Stimulated activated naive B cell treated with anti-CD40 and anti-IgM and Interleukin-4, amounts not matched to agents 10 μg/mL and 1 μg/mL and 100 μg/mL, for 72 hours (primary cell): ENCODE measurements at regions not wholly inside any gene's neighbourhood (a gene's known extent, or its start where the extent isn't known, plus 50 kb on each side); places are given as distances from the start of the nearest gene placed in this dataset.

Experiments used
- ATAC-seq, 2 donors: fragments of 150-1000 bp; cut with Tn5 transposase; replicated peaks; 2 replicates each; pipeline ENCODE4 v1.10.0; 2021; ENCODE audit warnings: moderate library complexity in 1 of 2
- DNase-seq: peaks from one replicate; pipeline ENCODE4 v3.0.0; 2021
- H3K27ac Mint-ChIP-seq: one replicate; pipeline ENCODE4 v1.8.0; 2022; ENCODE audit warnings: mild to moderate bottlenecking, mixed read lengths
- H3K27me3 Mint-ChIP-seq, 2 donors: one replicate each; pipeline ENCODE4 v1.8.0; 2022; ENCODE audit warnings: mixed read lengths in 2 of 2
- H3K36me3 Mint-ChIP-seq, 2 donors: one replicate each; pipeline ENCODE4 v1.8.0; 2022; ENCODE audit warnings: mixed read lengths in 2 of 2, mild to moderate bottlenecking in 1 of 2
- H3K4me1 Mint-ChIP-seq, 2 donors: one replicate each; pipeline ENCODE4 v1.8.0; 2022; ENCODE audit warnings: mixed read lengths in 2 of 2, mild to moderate bottlenecking in 1 of 2
- H3K4me3 Mint-ChIP-seq, 2 donors: one replicate each; pipeline ENCODE4 v1.8.0; 2022; ENCODE audit warnings: mild to moderate bottlenecking in 2 of 2, mixed read lengths in 2 of 2, moderate library complexity in 1 of 2
- H3K9me3 Mint-ChIP-seq, 2 donors: one replicate each; pipeline ENCODE4 v1.8.0; 2022; ENCODE audit warnings: mixed read lengths in 2 of 2, mild to moderate bottlenecking in 1 of 2

DNA sequence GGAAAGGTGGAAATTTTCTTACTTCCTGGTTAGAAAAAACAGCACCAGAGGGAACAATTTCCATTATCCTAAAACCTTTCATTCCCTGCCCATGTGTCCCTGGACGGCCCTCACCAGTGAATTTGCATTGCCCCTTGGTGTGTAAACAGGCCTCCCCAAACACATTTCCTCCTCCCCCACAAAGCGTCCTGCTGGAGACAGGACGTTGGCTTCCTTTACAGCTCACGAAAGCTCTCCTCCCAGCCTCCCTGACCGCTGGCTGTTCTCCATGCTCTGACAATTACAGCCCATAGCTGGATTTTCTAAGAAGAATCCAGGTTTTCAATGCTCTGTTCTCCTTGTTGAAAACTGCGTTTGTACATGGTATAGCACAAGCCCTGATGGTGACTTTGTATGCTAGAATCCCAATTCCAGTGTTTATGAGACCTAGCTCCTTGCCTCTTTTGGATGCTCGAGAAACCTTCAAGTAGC lies 724.2 kb upstream of the CELF2 start:
- H3K9me3 Mint-ChIP-seq: peaks cover 2 to 4% of the 10 kb centered on the region in 2 donors
- DNase-seq: no peak
- no peaks in the 10 kb centered on the region for H3K36me3 Mint-ChIP-seq
- H3K4me3 Mint-ChIP-seq: no peak overlapping the region
- ATAC-seq: no peak
- no peak overlapping the region for H3K27ac Mint-ChIP-seq
- no peaks in the 10 kb centered on the region for H3K27me3 Mint-ChIP-seq
- no peaks in the 10 kb centered on the region for H3K4me1 Mint-ChIP-seq

DNA sequence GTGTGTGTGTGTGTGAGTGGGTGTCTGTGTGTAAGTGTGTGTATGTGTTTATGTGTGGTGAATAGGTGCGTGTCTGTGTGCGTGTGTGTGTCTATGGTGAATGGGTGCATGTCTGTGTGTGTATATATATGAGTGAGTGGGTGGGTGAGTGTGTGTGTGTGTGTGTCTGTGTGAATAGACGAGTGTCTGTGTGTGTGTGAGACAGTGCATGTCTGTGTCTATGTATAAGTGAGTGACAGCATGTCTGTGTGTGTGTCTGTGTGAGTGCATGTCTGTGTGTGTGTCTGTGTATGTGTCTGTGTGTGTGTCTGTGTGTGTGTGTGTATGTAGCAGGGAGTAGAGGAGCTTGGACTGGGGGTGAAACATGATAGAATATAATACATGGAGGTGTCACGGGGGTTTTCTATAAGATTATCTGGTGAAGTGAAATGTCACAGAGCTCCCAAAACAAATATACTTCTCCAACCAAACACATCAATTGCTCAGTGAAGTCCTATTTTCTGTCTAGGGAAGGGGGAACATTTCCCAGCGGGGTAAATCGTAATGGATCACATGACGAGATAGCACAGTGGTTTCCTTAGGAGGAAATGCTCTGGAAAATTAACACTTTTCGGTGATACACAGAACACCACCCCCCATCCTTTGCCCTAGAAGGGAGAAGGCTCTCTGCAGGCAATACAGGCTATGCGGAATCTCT lies 723.3 kb upstream of the CELF2 start:
- no peak for DNase-seq
- no peak overlapping the region for H3K27ac Mint-ChIP-seq
- no peaks in the 10 kb centered on the region for H3K27me3 Mint-ChIP-seq
- no peak for ATAC-seq
- no peaks in the 10 kb centered on the region for H3K4me1 Mint-ChIP-seq
- H3K9me3 Mint-ChIP-seq: peaks cover 2 to 4% of the 10 kb centered on the region in 2 donors
- no peak overlapping the region for H3K4me3 Mint-ChIP-seq
- no peaks in the 10 kb centered on the region for H3K36me3 Mint-ChIP-seq

DNA sequence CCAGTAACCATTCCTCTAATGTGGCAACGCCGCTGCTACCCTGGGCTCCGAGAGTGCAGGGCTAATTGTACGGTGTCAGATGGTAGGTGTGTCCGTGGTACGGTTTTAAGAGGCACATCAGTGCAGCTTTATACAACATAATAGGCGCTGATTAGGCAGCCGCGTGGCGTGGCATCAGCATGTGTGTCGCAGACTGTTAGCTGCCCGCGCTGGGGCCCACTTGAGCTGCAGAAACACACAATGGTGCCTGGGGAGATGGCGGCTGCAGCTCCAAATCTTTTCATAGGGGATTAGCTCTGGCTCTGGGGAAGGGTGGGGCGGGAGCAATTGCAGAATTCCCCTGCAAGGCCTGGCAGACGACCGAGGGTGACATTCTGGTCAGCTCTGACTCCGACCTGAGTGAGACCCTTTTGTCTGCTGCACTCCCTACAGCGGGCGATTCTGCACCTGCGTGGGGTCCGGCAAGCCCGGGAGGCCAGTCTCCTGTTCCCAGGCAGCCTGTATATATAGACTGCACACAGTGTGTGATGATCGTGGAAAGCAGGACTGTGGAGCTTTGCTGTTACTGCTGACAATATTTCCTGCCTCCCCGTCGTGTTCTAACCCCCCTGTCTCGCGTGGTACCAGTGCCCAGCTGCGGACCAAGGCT lies 722.7 kb upstream of the CELF2 start:
- H3K27ac Mint-ChIP-seq: no peak overlapping the region
- H3K9me3 Mint-ChIP-seq: peaks cover 2 to 4% of the 10 kb centered on the region in 2 donors
- H3K4me3 Mint-ChIP-seq: no peak overlapping the region
- DNase-seq (no peak), ATAC-seq (no peak)
- no peaks in the 10 kb centered on the region for H3K27me3 Mint-ChIP-seq
- H3K36me3 Mint-ChIP-seq: no peaks in the 10 kb centered on the region
- H3K4me1 Mint-ChIP-seq: no peaks in the 10 kb centered on the region

DNA sequence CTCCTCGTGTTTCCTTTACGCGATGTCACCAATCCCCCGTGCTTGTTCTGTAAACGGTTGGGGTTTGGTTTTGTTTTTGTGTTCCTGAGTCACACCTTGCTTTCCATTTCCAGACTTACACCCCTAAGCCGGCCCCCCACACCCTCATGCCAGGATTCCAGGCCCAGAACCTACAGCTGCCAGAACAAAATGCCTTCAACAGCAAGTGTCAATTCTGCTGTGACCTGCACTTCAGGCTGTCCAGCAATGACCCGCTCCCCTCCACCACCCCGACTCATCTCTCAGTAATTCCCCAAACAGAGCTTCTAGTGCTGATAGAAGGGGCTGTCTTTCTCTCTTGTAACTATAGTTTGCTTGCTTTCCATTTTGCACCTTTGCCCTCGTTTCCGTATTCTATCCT lies 722.1 kb upstream of the CELF2 start:
- no peak for DNase-seq
- no peak for ATAC-seq
- H3K27me3 Mint-ChIP-seq: no peaks in the 10 kb centered on the region
- peaks cover 2 to 4% of the 10 kb centered on the region in 2 donors for H3K9me3 Mint-ChIP-seq
- H3K27ac Mint-ChIP-seq: no peak overlapping the region
- no peaks in the 10 kb centered on the region for H3K36me3 Mint-ChIP-seq
- H3K4me1 Mint-ChIP-seq: no peaks in the 10 kb centered on the region
- H3K4me3 Mint-ChIP-seq: no peak overlapping the region

DNA sequence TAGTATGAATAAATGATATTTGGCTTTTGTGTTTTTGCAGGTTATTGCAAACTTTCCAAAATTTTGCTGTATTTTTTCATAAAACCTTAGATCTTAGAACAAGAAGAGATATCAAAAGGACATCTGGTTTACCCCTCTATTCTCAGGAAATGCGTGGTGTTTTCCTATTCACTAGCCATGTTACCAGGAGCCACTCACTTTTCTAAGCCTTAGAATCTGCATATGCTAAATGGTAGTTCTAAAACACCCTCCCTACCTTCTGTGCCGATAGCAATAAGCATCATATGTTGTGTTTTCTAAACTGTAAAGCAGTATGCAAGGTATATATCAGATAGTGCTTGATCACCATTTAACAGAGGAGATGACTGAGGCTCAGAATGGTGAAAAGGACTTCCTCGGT lies 715.0 kb upstream of the CELF2 start:
- Mint-ChIP-seq H3K4me3 (no peak overlapping the region), H3K4me1 (no peaks in the 10 kb centered on the region), H3K36me3 (no peaks in the 10 kb centered on the region), H3K27me3 (no peaks in the 10 kb centered on the region), H3K27ac (no peak overlapping the region), H3K9me3 (no peaks in the 10 kb centered on the region)
- ATAC-seq: no peak
- DNase-seq: no peak

DNA sequence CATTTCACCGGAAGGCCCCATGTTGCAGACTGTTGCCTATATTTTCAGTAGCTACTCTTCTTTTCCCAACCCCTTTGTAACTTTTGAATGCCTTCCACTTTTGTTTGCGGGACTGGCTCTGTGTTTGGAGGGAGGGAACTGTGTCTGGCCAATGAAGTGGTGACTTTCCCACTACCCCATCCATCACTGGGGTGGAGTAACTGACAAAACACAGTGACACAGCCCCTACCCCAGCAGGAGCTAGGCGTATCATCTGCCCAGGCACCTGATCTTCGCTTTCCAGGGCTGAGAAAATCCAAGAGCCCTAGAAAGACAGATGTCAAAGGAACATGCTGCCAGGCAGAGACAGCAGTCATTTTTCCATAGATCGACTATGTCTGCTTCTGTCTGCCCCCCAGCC lies 710.6 kb upstream of the CELF2 start:
- H3K27me3 Mint-ChIP-seq: no peaks in the 10 kb centered on the region
- ATAC-seq (no peak), DNase-seq (no peak)
- H3K27ac Mint-ChIP-seq: no peak overlapping the region
- H3K4me1 Mint-ChIP-seq: no peaks in the 10 kb centered on the region
- H3K9me3 Mint-ChIP-seq: peaks cover 0 to 1% of the 10 kb centered on the region in 2 donors
- no peak overlapping the region for H3K4me3 Mint-ChIP-seq
- H3K36me3 Mint-ChIP-seq: no peaks in the 10 kb centered on the region

DNA sequence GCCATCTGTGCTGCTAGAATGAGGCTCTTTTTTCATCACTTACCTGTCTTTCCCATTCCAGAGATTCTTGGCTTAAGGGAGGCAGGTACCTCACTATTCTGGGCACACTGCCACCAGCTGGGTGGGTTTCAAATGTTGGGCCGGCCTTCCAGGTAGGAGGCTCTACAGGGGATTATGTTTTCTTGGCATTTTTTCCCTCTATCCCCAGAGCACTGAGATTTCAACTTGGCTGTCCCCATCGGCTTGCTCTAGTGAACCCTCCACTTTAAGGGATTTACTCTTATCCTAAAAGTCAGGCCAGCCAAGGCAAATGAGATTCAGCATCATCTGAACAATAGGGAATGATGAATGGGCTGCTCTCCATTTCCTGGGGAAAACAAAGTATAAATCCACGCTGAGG lies 710.1 kb upstream of the CELF2 start:
- ATAC-seq (no peak), DNase-seq (no peak)
- Mint-ChIP-seq H3K4me3 (no peak overlapping the region), H3K27me3 (no peaks in the 10 kb centered on the region), H3K27ac (no peak overlapping the region), H3K36me3 (no peaks in the 10 kb centered on the region), H3K4me1 (no peaks in the 10 kb centered on the region), H3K9me3 (peaks cover 0 to 1% of the 10 kb centered on the region in 2 donors)

DNA sequence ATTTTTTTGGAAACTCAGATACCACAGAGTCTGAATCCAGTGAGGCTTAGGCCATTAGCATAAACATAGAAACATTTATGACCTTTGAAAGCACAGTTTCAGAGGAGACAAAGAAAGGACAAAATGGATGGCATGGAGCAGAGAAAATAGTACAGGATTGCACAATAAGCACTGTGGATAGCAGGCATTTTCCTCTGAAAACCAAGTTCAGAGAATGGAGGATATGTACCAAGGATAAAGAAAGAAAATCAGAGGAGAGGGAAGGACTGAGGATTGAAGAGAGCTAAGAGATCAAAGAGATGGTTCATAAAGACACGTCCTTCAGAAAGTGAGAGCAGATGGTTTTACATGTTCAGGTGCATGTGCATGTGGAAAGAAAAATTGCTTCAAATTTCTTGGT lies 707.2 kb upstream of the CELF2 start:
- Mint-ChIP-seq H3K27me3 (no peaks in the 10 kb centered on the region), H3K27ac (no peak overlapping the region), H3K4me1 (no peaks in the 10 kb centered on the region), H3K36me3 (no peaks in the 10 kb centered on the region), H3K4me3 (no peak overlapping the region), H3K9me3 (peaks cover 0 to 1% of the 10 kb centered on the region in 2 donors)
- DNase-seq (no peak), ATAC-seq (no peak)

DNA sequence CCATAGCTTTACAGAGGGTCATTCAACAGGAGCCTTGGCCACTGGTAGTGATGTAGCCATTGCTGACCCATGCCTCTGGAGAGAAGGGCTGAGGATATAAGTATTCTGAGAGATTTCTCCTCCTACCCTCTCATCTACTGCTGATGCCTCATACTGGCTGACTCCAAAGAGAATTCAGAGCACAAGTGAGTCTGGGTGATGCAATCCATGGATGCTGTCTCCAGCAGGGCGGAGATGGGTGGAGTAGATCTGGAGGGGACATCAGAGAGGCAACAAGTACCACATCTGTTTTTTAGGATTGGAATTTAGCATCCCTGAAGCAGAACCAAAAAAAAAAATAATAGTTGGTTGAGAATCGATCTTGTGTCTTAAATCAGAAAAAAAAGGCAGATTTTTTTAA lies 705.7 kb upstream of the CELF2 start:
- DNase-seq: no peak
- peaks cover 0 to 1% of the 10 kb centered on the region in 2 donors for H3K9me3 Mint-ChIP-seq
- H3K4me3 Mint-ChIP-seq: no peak overlapping the region
- no peak for ATAC-seq
- H3K27me3 Mint-ChIP-seq: no peaks in the 10 kb centered on the region
- no peaks in the 10 kb centered on the region for H3K36me3 Mint-ChIP-seq
- H3K4me1 Mint-ChIP-seq: no peaks in the 10 kb centered on the region
- H3K27ac Mint-ChIP-seq: no peak overlapping the region

DNA sequence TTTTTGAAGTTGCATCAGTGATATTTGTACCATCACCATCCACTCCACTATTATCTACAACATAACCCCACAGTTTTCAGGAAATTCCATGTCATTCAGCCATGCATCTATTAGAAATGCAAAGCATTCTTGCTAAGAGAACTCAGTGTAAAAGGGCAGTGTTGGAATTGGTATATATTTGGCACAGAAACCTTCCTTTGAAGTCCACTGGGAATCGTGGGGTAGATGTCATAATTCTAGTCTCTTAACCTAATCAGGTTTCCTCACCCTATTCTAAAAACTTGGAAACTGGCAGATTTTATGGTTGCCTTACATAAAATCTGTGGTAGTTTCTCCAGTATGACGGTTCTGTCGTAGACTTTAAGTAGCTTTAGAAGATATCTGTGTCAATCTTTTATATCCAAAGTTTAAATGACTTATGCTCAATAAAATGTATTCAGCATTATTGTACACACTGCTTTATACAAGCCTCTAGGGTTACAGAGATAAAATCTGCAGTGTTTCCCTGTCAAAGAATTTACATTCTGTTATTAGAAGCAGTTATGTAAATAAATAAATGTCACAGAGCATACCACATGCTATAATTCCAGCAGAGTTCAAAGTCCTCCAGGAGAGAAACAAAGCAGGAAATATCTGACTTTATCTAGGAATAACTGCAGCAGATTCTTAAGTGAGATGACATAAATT lies 704.4 kb upstream of the CELF2 start:
- DNase-seq (no peak), ATAC-seq (no peak)
- peaks cover 0 to 1% of the 10 kb centered on the region in 2 donors for H3K9me3 Mint-ChIP-seq
- no peaks in the 10 kb centered on the region for H3K4me1 Mint-ChIP-seq
- H3K4me3 Mint-ChIP-seq: no peak overlapping the region
- H3K36me3 Mint-ChIP-seq: no peaks in the 10 kb centered on the region
- H3K27ac Mint-ChIP-seq: no peak overlapping the region
- no peaks in the 10 kb centered on the region for H3K27me3 Mint-ChIP-seq

DNA sequence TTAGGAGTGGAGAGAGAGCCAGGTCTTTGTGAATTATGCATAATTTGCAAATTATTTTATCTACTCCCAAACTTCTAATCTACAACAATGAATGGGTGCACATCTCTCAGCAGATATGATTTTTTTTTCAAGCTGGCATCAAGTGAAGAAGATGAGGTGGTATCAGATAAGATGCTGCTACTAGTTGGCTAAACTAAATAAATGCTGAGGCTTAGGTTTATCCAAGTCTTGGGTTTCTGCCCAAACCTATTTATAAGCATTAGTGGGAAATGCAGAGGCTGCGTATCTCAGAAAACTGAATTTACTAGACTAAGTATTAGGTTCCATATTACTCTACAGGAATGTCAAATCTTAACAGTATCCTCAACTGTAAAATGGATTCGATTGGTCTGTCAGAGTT lies 703.0 kb upstream of the CELF2 start:
- Mint-ChIP-seq H3K4me1 (no peaks in the 10 kb centered on the region), H3K27me3 (no peaks in the 10 kb centered on the region), H3K4me3 (no peak overlapping the region), H3K9me3 (peaks cover 0 to 1% of the 10 kb centered on the region in 2 donors), H3K27ac (no peak overlapping the region), H3K36me3 (no peaks in the 10 kb centered on the region)
- no peak for ATAC-seq
- DNase-seq: no peak

DNA sequence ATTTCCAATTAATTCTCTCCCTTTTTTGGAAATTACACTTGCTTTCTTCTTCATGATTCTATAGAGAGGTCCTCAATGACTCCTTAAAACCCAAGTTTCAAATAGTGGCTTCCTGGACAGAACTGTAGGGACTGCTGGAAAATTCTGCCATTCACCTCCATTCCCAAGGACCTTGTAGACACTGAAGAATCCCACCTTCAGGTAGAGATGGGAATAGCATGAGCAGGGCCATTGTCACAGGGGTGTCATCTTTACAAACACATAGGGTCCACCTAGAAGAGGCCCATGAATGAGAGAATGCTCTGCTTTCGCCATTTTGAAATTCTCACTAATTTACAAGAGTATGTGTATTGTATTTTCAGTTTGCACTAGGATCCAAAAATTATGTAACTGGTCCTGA lies 701.7 kb upstream of the CELF2 start:
- no peaks in the 10 kb centered on the region for H3K9me3 Mint-ChIP-seq
- no peaks in the 10 kb centered on the region for H3K4me1 Mint-ChIP-seq
- no peak for DNase-seq

DNA sequence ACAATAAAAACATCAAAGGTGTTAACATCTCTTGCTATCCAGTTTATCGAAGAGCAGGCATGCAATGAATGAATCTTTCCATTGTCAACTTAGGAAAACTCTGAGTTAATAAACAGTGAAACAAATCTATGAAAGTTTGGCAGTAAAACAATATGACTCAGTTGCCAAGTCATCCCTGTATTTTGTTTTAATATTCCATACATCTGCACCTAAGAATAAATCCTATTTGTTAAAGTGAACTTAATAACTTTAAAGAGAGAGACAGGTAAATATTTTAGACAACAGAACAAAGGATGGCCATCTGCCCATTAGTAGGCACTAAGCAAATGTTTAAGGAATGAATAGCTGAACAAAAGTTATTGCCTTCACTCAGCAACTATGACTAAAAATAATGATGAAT lies 700.5 kb upstream of the CELF2 start:
- peaks cover 1 to 3% of the 10 kb centered on the region in 2 donors for H3K9me3 Mint-ChIP-seq
- no peaks in the 10 kb centered on the region for H3K36me3 Mint-ChIP-seq
- DNase-seq (no peak), ATAC-seq (no peak)
- H3K4me1 Mint-ChIP-seq: no peaks in the 10 kb centered on the region
- H3K27me3 Mint-ChIP-seq: no peaks in the 10 kb centered on the region
- no peak overlapping the region for H3K27ac Mint-ChIP-seq
- H3K4me3 Mint-ChIP-seq: no peak overlapping the region

More for the DNA sequence above, 701.7 kb upstream of the CELF2 start:
- Mint-ChIP-seq H3K27ac (no peak overlapping the region), H3K4me3 (no peak overlapping the region), H3K36me3 (no peaks in the 10 kb centered on the region), H3K27me3 (no peaks in the 10 kb centered on the region)
- ATAC-seq: no peak

DNA sequence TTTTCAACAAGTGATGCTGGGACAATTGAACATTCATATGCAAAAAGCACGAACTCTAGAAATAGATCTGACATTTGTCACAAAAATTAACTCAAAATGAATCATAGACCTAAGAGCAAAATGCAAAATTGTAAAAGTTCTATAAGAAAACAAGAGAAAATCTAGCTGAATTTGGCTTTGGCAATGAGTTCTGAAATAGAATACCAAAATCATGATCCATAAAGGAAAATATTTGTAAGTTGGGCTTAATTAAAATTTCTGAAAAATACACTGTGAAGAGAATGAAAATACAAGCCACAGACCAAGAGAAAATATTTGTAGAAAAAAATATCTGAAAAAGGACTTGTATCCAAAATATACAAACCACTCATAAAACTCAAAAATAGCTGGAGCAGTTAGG lies 698.8 kb upstream of the CELF2 start:
- no peak for ATAC-seq
- no peaks in the 10 kb centered on the region for H3K27me3 Mint-ChIP-seq
- no peaks in the 10 kb centered on the region for H3K36me3 Mint-ChIP-seq
- H3K4me1 Mint-ChIP-seq: no peaks in the 10 kb centered on the region
- no peak for DNase-seq
- no peak overlapping the region for H3K27ac Mint-ChIP-seq
- no peak overlapping the region for H3K4me3 Mint-ChIP-seq
- H3K9me3 Mint-ChIP-seq: peaks cover 3% of the 10 kb centered on the region in 2 donors

DNA sequence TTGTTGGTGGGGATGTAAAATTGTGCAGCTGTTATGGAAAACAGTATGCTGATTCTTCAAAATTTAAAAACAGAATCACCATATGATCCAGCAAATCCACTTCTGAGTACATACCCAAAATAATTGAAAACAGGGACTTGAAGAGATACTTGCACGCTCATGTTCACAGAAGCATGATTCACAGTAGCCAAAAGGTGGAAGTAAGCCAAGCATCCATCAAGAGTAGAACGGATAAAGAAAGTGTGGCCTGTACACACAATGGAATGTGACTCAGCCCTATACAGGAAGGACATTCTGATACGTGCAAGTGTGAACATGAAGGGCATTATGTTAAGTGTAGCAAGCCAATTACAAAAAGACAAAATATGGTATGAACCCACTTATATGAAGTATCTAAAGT lies 696.7 kb upstream of the CELF2 start:
- H3K36me3 Mint-ChIP-seq: no peaks in the 10 kb centered on the region
- no peak overlapping the region for H3K4me3 Mint-ChIP-seq
- no peak overlapping the region for H3K27ac Mint-ChIP-seq
- H3K4me1 Mint-ChIP-seq: no peaks in the 10 kb centered on the region
- peaks cover 3% of the 10 kb centered on the region in 2 donors for H3K9me3 Mint-ChIP-seq
- ATAC-seq (no peak), DNase-seq (no peak)
- H3K27me3 Mint-ChIP-seq: no peaks in the 10 kb centered on the region
